Activated CD4-positive, CD25-positive, alpha-beta regulatory T cell treated with anti-CD3 and anti-CD28 coated beads, Interleukin-2, amount 50 U/mL, for 24 hours (primary cell): ENCODE measurements at regions not wholly inside any gene's neighbourhood (a gene's known extent, or its start where the extent isn't known, plus 50 kb on each side); places are given as distances from the start of the nearest gene placed in this dataset.
"Not testable (repeated sequence)": the region's sequence is repeated elsewhere in the genome, so short reads cannot be mapped to it uniquely, and the experiment has no call there.

Source experiments
- ATAC-seq, 2 donors: fragments of 150-1000 bp; cut with Tn5 transposase; one replicate each; pipeline ENCODE4 v1.10.0; 2021; ENCODE audit warnings: mild to moderate bottlenecking in 1 of 2, moderate library complexity in 1 of 2

DNA sequence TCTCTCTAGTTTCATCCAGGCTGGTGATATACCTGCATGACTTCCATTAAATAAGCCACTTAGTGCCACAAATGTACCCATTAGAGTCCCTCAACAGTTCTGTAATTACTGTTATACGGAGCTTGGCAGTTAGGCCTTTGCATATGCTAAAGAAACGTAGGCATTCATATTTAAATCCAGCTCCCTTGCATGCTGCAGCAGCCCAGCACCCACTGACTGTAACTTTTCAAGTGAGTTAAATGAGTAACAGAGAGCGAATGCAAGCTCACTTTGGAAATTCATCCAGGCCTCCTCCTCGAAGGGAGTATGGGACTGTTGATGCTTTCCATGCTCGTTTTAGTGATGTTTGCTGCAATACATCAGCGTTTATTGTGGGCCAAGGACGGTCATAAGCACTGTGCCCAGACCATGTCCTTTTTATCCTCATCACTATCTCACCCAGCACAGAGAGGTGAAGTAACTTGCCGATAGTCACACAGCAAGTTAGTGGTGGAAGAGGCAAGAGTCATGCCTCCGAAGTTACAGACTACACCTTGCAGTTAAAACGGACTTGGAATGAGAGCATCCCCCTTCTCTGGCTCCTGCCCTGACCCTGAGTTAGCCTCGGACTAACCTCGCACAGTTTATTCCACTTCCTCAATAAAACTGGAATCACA, 179.4 kb upstream of the PDE10A start:
- no peak for ATAC-seq

DNA sequence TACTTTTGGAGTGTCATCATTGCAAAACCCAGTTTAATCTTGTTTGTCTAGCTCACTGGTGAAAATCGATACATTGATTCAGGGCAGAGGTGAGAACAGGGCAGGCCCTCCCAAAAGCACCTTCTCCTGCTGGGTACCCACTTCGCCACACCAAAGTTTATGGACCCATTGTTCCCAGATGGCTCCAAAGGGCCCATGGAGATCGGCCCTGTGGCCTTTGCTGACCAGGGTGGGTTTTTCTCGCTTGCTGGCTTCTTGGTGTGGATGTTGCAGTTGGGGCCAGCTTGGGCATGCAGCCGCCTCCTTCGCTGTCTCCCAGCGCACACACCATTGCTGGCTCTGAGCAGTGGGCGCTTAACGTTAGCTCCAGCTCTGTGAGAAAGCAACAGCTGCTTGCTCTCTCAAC, 178.1 kb upstream of the PDE10A start:
- ATAC-seq: no peak

- no peak for ATAC-seq
Measured at GRCh38 chr6:165837948-165838745, 175.1 kb upstream of the PDE10A start.

- not testable (repeated sequence) for ATAC-seq
Measured at GRCh38 chr6:165836648-165837047, 173.6 kb upstream of the PDE10A start.

DNA sequence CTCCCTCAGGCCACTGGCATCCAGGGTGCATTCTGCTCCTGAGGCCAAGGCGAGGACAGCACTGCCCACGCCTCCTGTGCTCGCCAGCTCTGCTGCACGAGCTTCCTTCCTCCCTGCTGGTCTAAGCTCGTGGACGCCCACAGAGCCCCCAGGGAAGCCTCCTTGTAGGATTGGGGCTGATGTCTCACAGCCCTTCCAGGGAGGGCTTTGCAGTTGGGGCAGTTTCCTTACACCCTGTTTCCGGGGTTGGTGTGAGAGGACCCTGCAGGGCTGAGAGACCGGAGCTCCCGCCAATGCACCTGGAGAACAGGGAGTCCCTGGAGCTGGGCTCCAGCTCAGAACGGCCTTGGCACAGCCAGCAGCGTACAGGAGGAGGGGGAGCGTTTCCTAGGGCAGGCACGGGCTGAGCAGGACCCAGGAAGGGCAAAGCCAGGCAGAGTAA, 172.4 kb upstream of the PDE10A start:
- ATAC-seq: no peak

- ATAC-seq: no peak
Measured at GRCh38 chr6:165834613-165835259, 171.7 kb upstream of the PDE10A start.

GRCh38 chr6:165833355-165833754, 170.3 kb upstream of the PDE10A start:
- no peak for ATAC-seq

GRCh38 chr6:165831812-165832510, 168.9 kb upstream of the PDE10A start:
- ATAC-seq: no peak

- ATAC-seq: no peak
Measured at GRCh38 chr6:165830761-165831160, 167.7 kb upstream of the PDE10A start.

DNA sequence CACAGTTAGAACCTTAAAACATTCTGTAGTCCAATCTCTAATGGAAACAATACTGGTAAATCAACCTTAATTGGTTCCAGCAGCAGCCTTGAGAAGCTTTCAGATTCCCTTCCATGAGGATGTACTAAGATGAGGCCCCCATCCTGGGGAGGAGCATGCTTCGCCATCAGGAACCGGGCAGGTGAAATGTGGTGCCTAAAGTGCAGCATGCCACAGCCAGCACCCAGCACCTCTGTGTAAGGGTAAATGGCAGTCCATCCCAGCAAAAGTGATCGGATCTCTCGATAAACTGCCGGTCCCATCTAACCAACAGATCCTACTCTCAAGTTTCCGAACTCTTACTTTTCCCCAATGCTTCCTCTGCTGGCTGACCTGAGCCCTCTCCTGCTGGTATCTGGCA, 166.3 kb upstream of the PDE10A start:
- ATAC-seq: no peak

GRCh38 chr6:165827190-165827518, 164.1 kb upstream of the PDE10A start:
- ATAC-seq: no peak

- ATAC-seq: no peak
Measured at GRCh38 chr6:165826487-165827189, 163.6 kb upstream of the PDE10A start.

DNA sequence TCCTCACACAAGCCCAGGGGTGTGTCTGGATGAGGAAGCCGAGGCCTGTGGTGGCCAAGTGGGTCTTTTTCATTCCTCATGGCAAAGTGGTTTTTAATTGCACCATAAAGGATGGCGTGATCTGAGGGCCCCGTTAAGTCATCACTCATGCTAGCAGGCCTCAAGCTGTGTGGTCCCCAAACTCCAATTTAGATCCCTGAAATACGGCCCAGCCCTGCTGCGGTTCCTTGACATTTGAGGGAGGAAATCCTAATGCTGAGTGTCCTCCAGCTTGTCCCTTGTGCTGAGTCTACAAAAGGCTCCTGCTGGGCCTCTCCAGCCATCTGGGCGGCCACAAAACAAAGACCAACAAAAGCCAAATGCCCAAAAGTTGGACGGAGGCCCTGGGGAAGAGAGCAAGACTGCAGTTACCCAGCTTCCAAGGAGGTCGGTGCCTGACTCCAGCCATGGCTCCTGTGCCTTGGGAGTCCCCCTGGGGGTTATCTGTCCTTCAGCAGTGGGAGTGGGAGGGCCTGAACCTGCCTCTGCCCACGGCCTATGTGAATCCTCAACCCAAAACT, 162.3 kb upstream of the PDE10A start:
- ATAC-seq: no peak

DNA sequence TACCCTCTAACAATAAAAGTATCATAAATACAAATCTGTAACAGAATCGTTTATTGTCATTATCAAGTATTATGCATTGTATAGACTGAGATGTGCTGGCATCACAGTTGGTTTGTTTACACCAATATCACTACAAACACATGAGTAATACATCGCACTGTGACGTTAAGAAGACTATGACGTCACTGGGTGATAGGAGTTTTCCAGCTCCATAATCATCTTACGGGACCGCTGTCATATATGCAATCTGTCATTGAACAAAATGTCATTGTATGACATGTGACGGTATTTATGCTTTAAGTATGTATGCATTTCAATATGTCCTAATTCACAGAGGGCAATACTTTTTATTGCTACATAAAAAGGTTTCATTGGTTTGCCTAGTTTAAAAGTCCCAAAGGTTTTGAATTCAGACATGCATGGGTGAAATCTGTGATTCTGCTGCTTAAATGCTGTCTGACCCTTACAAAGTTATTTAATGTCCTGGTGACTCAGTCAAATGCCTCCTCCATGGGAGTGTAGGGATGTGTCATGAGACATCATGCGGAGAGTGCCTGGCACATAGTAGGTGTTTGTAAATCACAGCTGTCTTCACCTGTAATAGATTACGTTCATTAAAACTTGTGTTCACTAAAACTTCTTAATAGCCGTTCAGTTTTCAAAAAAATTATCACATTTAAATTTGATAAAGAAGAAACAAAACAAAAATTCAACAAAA, 160.7 kb upstream of the PDE10A start:
- no peak for ATAC-seq

DNA sequence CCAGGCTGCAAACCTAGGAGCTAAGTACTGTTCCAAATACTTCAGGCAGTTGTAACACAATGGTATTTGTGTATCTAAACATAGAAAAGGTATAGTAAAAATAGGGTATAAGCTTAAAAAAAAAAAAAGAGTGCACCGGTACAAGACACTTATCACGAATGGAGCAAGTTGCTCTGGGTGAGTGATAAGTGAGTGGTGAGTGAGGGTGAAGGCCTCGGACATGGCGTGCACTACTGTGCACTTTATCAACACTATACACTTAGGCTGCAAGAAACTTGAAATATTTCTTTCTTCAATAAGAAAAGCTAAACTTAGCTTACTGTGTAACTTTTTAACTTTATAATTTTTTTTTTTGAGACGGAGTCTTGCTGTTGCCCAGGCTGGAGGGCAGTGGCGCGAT, 159.5 kb upstream of the PDE10A start:
- no peak for ATAC-seq

GRCh38 chr6:165821754-165822153, 158.7 kb upstream of the PDE10A start:
- ATAC-seq: no peak

- ATAC-seq: no peak
Measured at GRCh38 chr6:165820934-165821333, 157.9 kb upstream of the PDE10A start.

DNA sequence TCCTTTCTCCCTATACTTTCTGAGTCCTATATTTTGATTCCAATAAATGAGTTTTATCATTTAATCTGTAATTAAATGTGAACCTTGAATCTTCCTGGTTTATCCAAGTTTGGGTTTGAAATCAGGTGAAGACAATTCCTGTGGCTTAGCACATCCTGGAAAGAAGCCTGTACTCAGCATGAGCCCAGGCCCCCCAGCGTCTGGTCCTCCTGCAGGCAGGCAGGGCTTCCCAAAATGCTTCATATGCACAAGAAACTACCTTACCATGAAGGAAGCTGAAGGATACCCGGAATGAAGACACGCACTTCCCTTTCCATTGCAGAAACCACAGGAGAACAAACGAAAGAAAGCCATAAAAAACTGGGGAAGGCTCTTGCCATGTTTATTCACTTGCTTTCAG, 157.4 kb upstream of the PDE10A start:
- ATAC-seq: no peak

DNA sequence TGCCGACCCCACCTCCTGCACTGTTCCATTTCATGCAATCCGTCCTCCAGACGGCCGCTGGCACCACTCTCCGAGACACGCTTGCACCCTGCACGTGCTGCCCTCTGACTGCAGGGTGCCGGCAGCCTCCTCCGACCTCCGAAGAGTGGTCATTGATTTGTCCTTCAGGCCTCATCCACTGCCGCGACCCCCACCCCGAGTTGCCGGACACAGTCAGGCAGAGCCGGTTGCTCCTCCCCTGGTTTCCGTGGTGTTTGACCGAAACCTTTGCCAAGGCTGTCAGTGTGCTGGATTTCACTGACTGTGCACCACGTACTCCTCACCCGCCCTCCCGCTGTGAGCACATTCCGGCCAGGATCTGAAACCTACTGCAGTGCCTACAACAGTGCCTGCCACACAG, 156.4 kb upstream of the PDE10A start:
- no peak for ATAC-seq

DNA sequence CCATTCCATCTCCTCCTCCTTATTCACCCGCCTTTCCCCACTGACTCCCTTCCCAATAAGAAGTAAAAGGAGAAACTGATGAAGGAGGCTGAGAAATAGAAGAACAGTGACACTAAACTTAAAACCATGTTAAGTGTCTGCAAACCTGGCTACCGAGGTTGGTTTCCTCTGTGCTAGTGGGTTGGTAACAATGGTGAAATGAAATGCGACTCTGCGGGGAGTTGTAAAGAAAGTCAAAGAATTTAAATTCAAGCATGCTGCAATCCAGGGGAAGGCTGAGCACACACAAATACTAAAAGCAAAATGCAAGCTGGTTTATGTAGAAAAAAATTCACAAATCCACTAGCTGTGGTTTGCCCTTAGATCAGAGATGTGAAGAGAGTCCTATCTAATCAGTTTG, 155.2 kb upstream of the PDE10A start:
- ATAC-seq: no peak

- ATAC-seq: no peak
Measured at GRCh38 chr6:165817771-165818170, 154.7 kb upstream of the PDE10A start.

DNA sequence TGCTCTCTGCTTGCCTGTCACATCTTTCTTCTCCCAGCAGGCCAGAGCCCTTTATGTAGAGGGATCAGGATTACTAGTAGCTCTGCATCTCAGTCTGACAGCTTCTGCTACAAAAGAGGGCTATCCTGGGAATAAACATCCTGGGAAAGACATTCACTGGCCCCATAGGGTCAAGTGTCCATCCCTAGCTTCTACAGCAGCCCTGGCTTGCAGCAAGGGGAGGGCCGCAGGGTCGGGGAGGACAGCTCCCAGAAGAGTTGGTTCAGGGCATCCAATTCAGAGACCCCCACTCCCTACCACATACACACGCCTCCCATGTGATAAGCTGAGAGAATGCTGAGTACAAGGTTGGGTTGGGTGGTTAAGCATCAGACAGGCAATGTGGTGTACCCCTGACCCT, 154.1 kb upstream of the PDE10A start:
- ATAC-seq: no peak
